Heart right ventricle (tissue), 16 donors: ENCODE measurements at regions not wholly inside any gene's neighbourhood (a gene's known extent, or its start where the extent isn't known, plus 50 kb on each side); places are given as distances from the start of the nearest gene placed in this dataset.

Experiments used
- ATAC-seq, 8 donors: fragments of 200-7000 bp; cut with Tn5 transposase; one replicate each; pipeline ENCODE4 v1.9.1; 2020; ENCODE audit warnings: mild to moderate bottlenecking in 8 of 8, moderate library complexity in 8 of 8, moderate number of reproducible peaks in 1 of 8
- DNase-seq, 2 donors: peaks; one replicate each; pipeline ENCODE4 v3.0.0-alpha.2; 2020
- H3K27ac ChIP-seq, 10 donors: fragments of 200-600 bp; sonication (generic) in 2 of 10; one replicate each; pipeline versions ENCODE4 v1.5.0 to v1.8.0; 2020 to 2022; ENCODE audit warnings: mild to moderate bottlenecking in 3 of 10
- H3K27me3 ChIP-seq, 7 donors: fragments of 200-600 bp; one replicate each; pipeline ENCODE4 v1.8.0; 2021 to 2022; ENCODE audit warnings: mild to moderate bottlenecking in 2 of 7
- H3K36me3 ChIP-seq, 9 donors: fragments of 200-600 bp; sonication (generic) in 1 of 9; one replicate each; pipeline versions ENCODE4 v1.5.0 to v1.8.0; 2020 to 2022; ENCODE audit warnings: mild to moderate bottlenecking in 2 of 9
- H3K4me1 ChIP-seq, 9 donors: fragments of 200-600 bp; sonication (generic) in 1 of 9; one replicate each; pipeline versions ENCODE4 v1.5.0 to v1.8.0; 2020 to 2022; ENCODE audit warnings: mild to moderate bottlenecking in 4 of 9
- H3K4me3 ChIP-seq, 10 donors: fragments of 200-600 bp; sonication (generic) in 2 of 10; one replicate each; pipeline versions ENCODE4 v1.5.0 to v1.8.0; 2020 to 2022; ENCODE audit warnings: mild to moderate bottlenecking in 7 of 10, moderate library complexity in 2 of 10
- H3K9me3 ChIP-seq, 11 donors: fragments of 200-600 bp in 10 of 11; sonication (generic) in 2 of 11; one replicate each; pipeline versions ENCODE4 v1.5.0 to v1.8.0; 2013 to 2022; ENCODE audit warnings: mild to moderate bottlenecking in 2 of 11, control low read depth in 1 of 11, moderate library complexity in 1 of 11
- WGBS, 2 donors: extraction: QIAGEN DNeasy Blood & Tissue Kit; methylation state at CpG; one replicate each; pipeline ENCODE4 v1.1.7; 2013; ENCODE audit warnings: inconsistent platforms in 1 of 2; 5-methylcytosine and 5-hydroxymethylcytosine counted together
- intact Hi-C, 10 donors: fragments of 100-400 bp; cut with DNase I; formaldehyde crosslinking; loops; one replicate each; pipeline versions ENCODE4 v1.11.1 to v1.14.2; 2022
- TF ChIP-seq, protein P1 (sequence below), 9 donors: fragments of 200-600 bp; sonication (generic) in 2 of 9; IDR thresholded peaks; one replicate each; pipeline versions ENCODE4 v1.5.0 to v1.8.0; 2021 to 2022; ENCODE audit warnings: antibody characterized with exemption in 9 of 9, mild to moderate bottlenecking in 5 of 9, moderate library complexity in 1 of 9
- donor health status: Arrhythmogenic right ventricular cardiomyopathy.
- donor health status: ischemic (EF 13 %, LVEDD 7.1; RV severe dilation, severe dysfunction).
- donor health status: healthy with polysubstance abuse.
- donor health status: DM: no; HTN: yes; CAD: no.
- donor health status: DM: no; HTN: no; CAD: no.
- donor health status: ischemic (EF 25% LVEDD 6.9; RV normal size, moderate dysfunction).
- donor health status: ischemic (EF 25% LVEDD 5.7; RV mildly dilated, moderate dysfunction).
- donor health status: healthy.
- donor health status: DM: yes; HTN: yes; CAD: no.
- donor health status: Ischemic cardiomyopathy.
- donor health status: ischemic (EF 35%, LVEDD 5.7; RV mildly dilated, moderate dysfunction).
- donor health status: nonischemic (EF 11% LVEDD 7.7; RV severe dilation, severe dysfunction).
- donor health status: DM: yes; HTN: yes; CAD: no.
- donor health status: PGD.
- donor health status: ischemic (EF 29% LVEDD 5.4; RV normal size, mild dysfunction).
- donor health status: nonischemic (EF 23%, LVEDD 6.1; RV moderate dilation, normal function).

DNA sequence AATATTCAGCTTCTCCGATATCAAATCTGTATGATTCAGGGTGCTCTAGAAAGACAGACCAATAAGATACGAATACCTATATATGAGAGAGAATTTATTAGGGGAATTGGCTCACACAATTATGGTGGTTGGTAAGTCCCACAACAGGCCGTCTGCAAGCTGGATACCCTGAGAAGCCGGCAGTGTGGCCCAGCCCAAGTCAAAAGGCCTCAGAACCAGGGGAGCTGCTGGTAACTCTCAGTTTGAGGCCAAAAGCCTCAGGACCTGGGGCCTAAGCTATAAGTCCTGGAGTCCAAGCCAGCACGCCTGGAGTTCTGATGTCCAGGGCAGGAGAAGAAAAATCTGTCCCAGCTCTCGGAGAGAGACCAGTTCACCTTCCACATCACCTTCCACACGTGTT lies 318.7 kb downstream of the BRD1 start:
- TF ChIP-seq, protein P1, sequence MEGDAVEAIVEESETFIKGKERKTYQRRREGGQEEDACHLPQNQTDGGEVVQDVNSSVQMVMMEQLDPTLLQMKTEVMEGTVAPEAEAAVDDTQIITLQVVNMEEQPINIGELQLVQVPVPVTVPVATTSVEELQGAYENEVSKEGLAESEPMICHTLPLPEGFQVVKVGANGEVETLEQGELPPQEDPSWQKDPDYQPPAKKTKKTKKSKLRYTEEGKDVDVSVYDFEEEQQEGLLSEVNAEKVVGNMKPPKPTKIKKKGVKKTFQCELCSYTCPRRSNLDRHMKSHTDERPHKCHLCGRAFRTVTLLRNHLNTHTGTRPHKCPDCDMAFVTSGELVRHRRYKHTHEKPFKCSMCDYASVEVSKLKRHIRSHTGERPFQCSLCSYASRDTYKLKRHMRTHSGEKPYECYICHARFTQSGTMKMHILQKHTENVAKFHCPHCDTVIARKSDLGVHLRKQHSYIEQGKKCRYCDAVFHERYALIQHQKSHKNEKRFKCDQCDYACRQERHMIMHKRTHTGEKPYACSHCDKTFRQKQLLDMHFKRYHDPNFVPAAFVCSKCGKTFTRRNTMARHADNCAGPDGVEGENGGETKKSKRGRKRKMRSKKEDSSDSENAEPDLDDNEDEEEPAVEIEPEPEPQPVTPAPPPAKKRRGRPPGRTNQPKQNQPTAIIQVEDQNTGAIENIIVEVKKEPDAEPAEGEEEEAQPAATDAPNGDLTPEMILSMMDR (IDR thresholded peaks at IDR 0.05) = no peak
- no peak for DNase-seq
- Histone ChIP-seq H3K27me3 (peaks cover 0 to 2% (median 0%) of the 10 kb centered on the region in 7 donors), H3K9me3 (peaks cover 0 to 20% (median 8%) of the 10 kb centered on the region in 11 donors), H3K4me3 (no peak overlapping the region), H3K4me1 (no peaks in the 10 kb centered on the region), H3K36me3 (no peaks in the 10 kb centered on the region), H3K27ac (no peak overlapping the region)
- intact Hi-C loops = no loop called here
- no peak for ATAC-seq
- 88 to 89% methylated on average over 7 of the region's 7 CpGs for WGBS, 2 donors

DNA sequence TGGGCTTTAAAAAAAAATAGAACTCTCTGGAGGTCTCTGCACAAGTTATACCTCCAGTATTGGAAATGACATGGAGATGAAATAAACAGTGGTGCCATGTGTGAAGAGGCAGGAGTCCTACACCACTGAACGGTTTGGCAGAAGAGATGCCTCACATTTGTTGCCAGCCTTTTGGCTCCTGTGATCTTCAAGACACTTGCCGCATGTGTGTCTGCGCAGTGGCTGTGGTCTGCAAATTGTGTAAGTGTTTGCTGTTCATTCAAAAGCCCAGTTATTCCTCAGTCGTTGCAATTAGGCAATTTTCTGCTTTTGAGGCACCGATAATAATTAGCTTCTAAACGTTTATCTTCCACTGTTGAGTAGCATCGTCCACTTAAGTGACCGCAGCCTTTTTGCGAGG lies 319.1 kb downstream of the BRD1 start:
- Histone ChIP-seq H3K27me3 (no peaks in the 10 kb centered on the region), H3K4me3 (no peak overlapping the region), H3K4me1 (no peaks in the 10 kb centered on the region), H3K9me3 (peaks cover 0 to 20% (median 8%) of the 10 kb centered on the region in 11 donors), H3K36me3 (no peaks in the 10 kb centered on the region), H3K27ac (no peak overlapping the region)
- TF ChIP-seq, protein P1 (IDR thresholded peaks at IDR 0.05) = no peak
- intact Hi-C loops = no loop called here
- WGBS, 2 donors = 87 to 91% methylated on average over 9 of the region's 9 CpGs
- ATAC-seq = no peak
- no peak for DNase-seq

DNA sequence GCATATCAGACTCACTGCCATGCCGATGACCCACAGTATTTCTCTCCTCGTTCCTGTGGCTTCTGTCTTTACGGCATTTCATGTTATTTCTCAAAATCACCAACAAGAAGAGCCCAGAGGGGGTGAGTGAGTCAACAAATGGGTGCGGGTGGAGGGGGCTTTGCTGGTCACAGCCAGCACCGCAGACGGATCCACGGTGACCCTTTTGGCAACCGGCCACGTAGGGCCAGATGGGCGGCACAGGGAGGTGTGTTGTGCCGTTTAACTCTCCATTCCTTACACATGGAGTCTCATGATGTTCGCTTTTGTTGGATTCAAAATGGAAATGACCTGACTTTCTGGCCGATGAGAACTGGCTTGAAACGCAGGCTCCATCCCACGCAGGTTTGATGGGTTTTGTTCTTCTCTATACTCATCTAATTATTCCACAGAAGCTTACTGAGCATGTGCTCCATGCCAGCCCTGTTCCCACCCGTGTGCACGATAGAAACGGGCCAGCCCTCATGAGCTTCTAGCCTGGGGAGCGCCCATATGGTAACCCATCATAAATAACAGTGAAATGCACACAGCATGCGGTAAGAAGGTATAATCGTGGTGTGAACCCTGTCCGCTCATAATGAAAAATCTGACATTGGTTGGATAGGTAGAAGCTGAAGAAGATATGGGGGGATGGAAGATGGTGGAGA lies 319.9 kb downstream of the BRD1 start:
- Histone ChIP-seq H3K36me3 (no peaks in the 10 kb centered on the region), H3K27ac (no peak overlapping the region), H3K4me1 (no peaks in the 10 kb centered on the region), H3K4me3 (no peak overlapping the region), H3K27me3 (no peaks in the 10 kb centered on the region), H3K9me3 (peaks cover 0 to 20% (median 8%) of the 10 kb centered on the region in 11 donors)
- intact Hi-C loops = no loop called here
- TF ChIP-seq, protein P1 (IDR thresholded peaks at IDR 0.05) = no peak
- 92 to 94% methylated on average over 22 of the region's 22 CpGs for WGBS, 2 donors
- DNase-seq (no peak), ATAC-seq (no peak)

GRCh38 chr22:49506010-49506400 lies 321.7 kb downstream of the BRD1 start:
- TF ChIP-seq, protein P1 (IDR thresholded peaks at IDR 0.05) = no peak
- ATAC-seq (no peak), DNase-seq (no peak)
- Histone ChIP-seq H3K36me3 (no peaks in the 10 kb centered on the region), H3K4me3 (no peak overlapping the region), H3K9me3 (peaks cover 0 to 15% (median 4%) of the 10 kb centered on the region in 11 donors), H3K4me1 (no peaks in the 10 kb centered on the region), H3K27ac (no peak overlapping the region), H3K27me3 (no peaks in the 10 kb centered on the region)
- 89 to 90% methylated on average over 6 of the region's 6 CpGs for WGBS, 2 donors
- intact Hi-C loops = no loop called here
